Hepatocyte (in vitro differentiated cells): ENCODE measurements at regions not wholly inside any gene's neighbourhood (a gene's known extent, or its start where the extent isn't known, plus 50 kb on each side); places are given as distances from the start of the nearest gene placed in this dataset.

Source experiments
- DNase-seq: peaks from one replicate; pipeline ENCODE4 v3.0.0-alpha.2; 2016; ENCODE audit warnings: low spot score
- H2AFZ ChIP-seq: fragments of 200-600 bp; sonication (generic); 2 replicates; pipeline ENCODE4 v1.6.0; 2016; ENCODE audit warnings: antibody characterized with exemption, mild to moderate bottlenecking
- H3K27ac ChIP-seq: fragments of 200-600 bp; sonication (generic); 2 replicates; pipeline ENCODE4 v1.5.1; 2016; ENCODE audit warnings: mild to moderate bottlenecking
- H3K27me3 ChIP-seq: fragments of 200-600 bp; sonication (generic); 2 replicates; pipeline ENCODE4 v1.6.1; 2016
- H3K36me3 ChIP-seq: fragments of 200-600 bp; sonication (generic); replicated peaks from 2 replicates; pipeline ENCODE4 v1.5.1; 2016; ENCODE audit warnings: low read depth; ENCODE audit not compliant: insufficient read depth
- H3K4me1 ChIP-seq: fragments of 200-600 bp; sonication (generic); 2 replicates; pipeline ENCODE4 v1.5.1; 2016; ENCODE audit warnings: mild to moderate bottlenecking, moderate library complexity; ENCODE audit not compliant: insufficient read depth
- H3K4me2 ChIP-seq: fragments of 200-600 bp; sonication (generic); 2 replicates; pipeline ENCODE4 v1.6.0; 2016
- H3K4me3 ChIP-seq: fragments of 200-600 bp; sonication (generic); 2 replicates; pipeline ENCODE4 v1.5.1; 2016; ENCODE audit warnings: mild to moderate bottlenecking
- H3K79me2 ChIP-seq: fragments of 200-600 bp; sonication (generic); 2 replicates; pipeline ENCODE4 v1.6.0; 2017; ENCODE audit warnings: mild to moderate bottlenecking
- H3K9me2 ChIP-seq: fragments of 200-600 bp; sonication (generic); replicated peaks from 2 replicates; pipeline ENCODE4 v1.6.0; 2017; ENCODE audit warnings: mild to moderate bottlenecking; ENCODE audit not compliant: insufficient read depth
- H3K9me3 ChIP-seq: fragments of 200-600 bp; sonication (generic); 2 replicates; pipeline ENCODE4 v1.5.1; 2016; ENCODE audit warnings: low read depth, mild to moderate bottlenecking
- H4K20me1 ChIP-seq: fragments of 200-600 bp; sonication (generic); 2 replicates; pipeline ENCODE4 v1.6.0; 2016; ENCODE audit warnings: mild to moderate bottlenecking; ENCODE audit not compliant: insufficient read depth, poor library complexity, severe bottlenecking
- EZH2 ChIP-seq: fragments of 200-600 bp; sonication (generic); IDR thresholded peaks from 2 replicates; pipeline ENCODE4 v1.6.1; 2016; ENCODE audit warnings: antibody characterized with exemption, mild to moderate bottlenecking, borderline replicate concordance
- EZH2phosphoT487 ChIP-seq: fragments of 200-600 bp; sonication (generic); IDR thresholded peaks from one replicate; pipeline ENCODE4 v1.6.1; 2018; ENCODE audit warnings: antibody characterized with exemption, mild to moderate bottlenecking, low read depth, moderate library complexity; ENCODE audit not compliant: unreplicated experiment, severe bottlenecking
- WGBS: methylation state at CpG from one replicate; pipeline ENCODE4 v1.1.6; 2016; ENCODE audit warnings: low lambda C conversion rate; ENCODE audit errors: missing lambda C conversion rate; 5-methylcytosine and 5-hydroxymethylcytosine counted together
- TF ChIP-seq, protein P1 (sequence below): fragments of 200-600 bp; sonication (generic); IDR thresholded peaks from 2 replicates; pipeline ENCODE4 v1.5.1; 2016; ENCODE audit warnings: antibody characterized with exemption, mild to moderate bottlenecking; ENCODE audit not compliant: poor library complexity

DNA sequence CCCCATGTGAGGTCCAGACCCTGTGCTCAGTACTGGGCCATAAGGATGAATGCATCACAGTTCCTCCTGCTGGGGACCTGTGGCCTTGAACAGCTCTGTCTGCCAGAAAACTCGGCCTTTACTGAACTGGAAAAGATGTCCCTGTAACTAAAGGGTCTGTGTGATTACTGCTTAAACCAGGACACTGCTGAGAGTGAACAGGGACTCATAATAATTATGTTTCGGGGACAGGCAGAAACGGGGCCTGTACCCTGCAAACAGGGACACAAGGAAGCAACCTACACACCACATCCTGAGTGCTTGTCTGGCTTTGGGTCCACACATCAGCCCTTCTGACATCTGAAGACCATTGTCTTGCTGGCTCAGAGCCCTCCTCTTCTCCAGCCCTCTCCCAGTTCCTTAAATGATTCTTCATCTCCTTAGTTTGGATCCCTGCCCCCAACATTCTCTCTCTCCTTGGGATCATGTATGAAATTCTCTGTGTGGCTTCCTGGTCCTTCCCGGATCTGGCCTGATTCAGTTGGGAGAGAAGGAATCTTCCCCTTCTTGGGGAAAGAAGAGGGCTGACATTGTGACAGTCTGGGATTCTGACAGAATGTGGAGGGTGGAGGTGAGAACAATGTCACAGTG lies 248.0 kb downstream of the MYCN start:
- no peaks in the 10 kb centered on the region for H3K9me2 ChIP-seq
- H3K4me2 ChIP-seq = no peak overlapping the region
- H2AFZ ChIP-seq = no peak overlapping the region
- WGBS = 77% methylated on average over 4 of the region's 4 CpGs
- H3K4me1 ChIP-seq = no peaks in the 10 kb centered on the region
- H3K9me3 ChIP-seq = no peaks in the 10 kb centered on the region
- DNase-seq = no peak
- H4K20me1 ChIP-seq = no peaks in the 10 kb centered on the region
- H3K4me3 ChIP-seq = no peak overlapping the region
- no peak overlapping the region for H3K27ac ChIP-seq
- H3K36me3 ChIP-seq = no peaks in the 10 kb centered on the region
- no peak for TF ChIP-seq EZH2
- TF ChIP-seq, protein P1, sequence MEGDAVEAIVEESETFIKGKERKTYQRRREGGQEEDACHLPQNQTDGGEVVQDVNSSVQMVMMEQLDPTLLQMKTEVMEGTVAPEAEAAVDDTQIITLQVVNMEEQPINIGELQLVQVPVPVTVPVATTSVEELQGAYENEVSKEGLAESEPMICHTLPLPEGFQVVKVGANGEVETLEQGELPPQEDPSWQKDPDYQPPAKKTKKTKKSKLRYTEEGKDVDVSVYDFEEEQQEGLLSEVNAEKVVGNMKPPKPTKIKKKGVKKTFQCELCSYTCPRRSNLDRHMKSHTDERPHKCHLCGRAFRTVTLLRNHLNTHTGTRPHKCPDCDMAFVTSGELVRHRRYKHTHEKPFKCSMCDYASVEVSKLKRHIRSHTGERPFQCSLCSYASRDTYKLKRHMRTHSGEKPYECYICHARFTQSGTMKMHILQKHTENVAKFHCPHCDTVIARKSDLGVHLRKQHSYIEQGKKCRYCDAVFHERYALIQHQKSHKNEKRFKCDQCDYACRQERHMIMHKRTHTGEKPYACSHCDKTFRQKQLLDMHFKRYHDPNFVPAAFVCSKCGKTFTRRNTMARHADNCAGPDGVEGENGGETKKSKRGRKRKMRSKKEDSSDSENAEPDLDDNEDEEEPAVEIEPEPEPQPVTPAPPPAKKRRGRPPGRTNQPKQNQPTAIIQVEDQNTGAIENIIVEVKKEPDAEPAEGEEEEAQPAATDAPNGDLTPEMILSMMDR = no peak
- TF ChIP-seq EZH2phosphoT487 = no peak
- H3K79me2 ChIP-seq = no peaks in the 10 kb centered on the region
- no peaks in the 10 kb centered on the region for H3K27me3 ChIP-seq

DNA sequence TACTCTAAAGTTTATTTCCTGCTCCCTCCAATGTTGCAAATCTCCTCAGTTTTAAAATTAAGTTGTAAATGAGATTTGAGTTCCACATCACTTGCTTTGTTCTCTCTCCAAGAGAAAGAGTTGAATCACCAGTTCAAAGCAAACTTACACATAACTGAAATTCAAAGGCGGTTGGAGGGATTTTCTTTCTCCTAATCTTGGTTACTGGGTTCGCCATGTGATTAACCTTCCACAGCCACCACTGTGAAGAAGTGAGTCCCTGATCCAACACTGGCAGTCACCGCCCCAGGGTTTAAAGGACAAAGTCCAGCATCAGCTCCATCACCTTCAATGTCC lies 247.1 kb downstream of the MYCN start:
- peak; percentile 25 for DNase-seq
- Histone ChIP-seq H3K9me2 (no peaks in the 10 kb centered on the region), H3K79me2 (no peaks in the 10 kb centered on the region), H3K4me3 (no peak overlapping the region), H3K4me1 (no peaks in the 10 kb centered on the region), H3K36me3 (no peaks in the 10 kb centered on the region), H3K27ac (no peak overlapping the region), H4K20me1 (no peaks in the 10 kb centered on the region), H3K9me3 (no peaks in the 10 kb centered on the region), H3K4me2 (no peak overlapping the region), H2AFZ (no peak overlapping the region), H3K27me3 (no peaks in the 10 kb centered on the region)
- 68% methylated on average over 3 of the region's 3 CpGs for WGBS
- TF ChIP-seq EZH2phosphoT487 = no peak
- TF ChIP-seq EZH2 = no peak
- TF ChIP-seq, protein P1 = no peak

DNA sequence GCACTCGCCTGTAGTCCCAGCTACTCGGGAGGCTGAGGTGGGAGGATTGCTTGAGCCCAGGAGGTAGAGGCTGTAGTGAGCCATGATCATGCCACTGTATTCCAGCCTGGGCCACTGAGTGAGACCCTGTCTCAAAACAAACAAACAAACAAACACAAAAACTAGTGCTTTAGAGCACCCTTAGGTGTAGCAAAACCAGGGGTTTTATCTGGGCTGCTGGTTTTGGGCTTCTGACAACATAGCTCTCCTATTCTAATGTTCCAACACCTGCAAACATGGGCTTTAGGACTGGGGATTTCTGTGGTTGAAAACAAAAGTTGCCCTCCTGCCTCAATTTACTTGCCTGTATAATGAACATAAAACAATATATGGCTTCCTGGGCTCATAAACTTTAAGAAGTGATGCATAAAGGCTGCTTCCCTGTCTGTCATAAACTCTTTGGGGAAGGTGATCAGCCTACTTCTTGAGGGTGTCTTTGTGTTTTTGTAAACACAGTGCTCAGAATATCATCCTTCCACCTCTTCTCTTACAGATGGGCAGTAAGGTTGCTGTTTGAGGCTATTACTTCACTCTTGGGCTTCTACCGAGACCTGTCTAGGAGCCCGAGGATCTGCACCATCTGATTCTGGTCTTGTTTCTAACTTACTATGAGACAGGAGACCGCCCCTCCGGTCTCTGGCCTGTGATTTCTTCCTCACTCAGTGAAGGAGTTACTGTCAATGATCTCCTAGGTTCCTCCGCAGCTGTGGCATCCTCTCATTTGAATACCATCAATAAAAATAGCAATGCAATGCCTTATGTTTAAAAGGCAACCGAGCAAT lies 246.5 kb downstream of the MYCN start:
- DNase-seq = no peak
- no peak overlapping the region for H3K27ac ChIP-seq
- 81% methylated on average over 8 of the region's 8 CpGs for WGBS

More for the DNA sequence above, 246.5 kb downstream of the MYCN start:
- Histone ChIP-seq H3K4me3 (no peak overlapping the region), H3K9me3 (no peaks in the 10 kb centered on the region), H3K27me3 (no peaks in the 10 kb centered on the region), H3K79me2 (no peaks in the 10 kb centered on the region), H3K36me3 (no peaks in the 10 kb centered on the region), H4K20me1 (no peaks in the 10 kb centered on the region), H3K4me1 (no peaks in the 10 kb centered on the region), H2AFZ (no peak overlapping the region), H3K9me2 (no peaks in the 10 kb centered on the region), H3K4me2 (no peak overlapping the region)
- no peak for TF ChIP-seq EZH2phosphoT487
- TF ChIP-seq, protein P1 = no peak
- no peak for TF ChIP-seq EZH2
